NCI-H2081 (cell line): ENCODE measurements at regions not wholly inside any gene's neighbourhood (a gene's known extent, or its start where the extent isn't known, plus 50 kb on each side); places are given as distances from the start of the nearest gene placed in this dataset.

Experiments
- DNase-seq, 2 experiments: peaks; one replicate each; lab custom pipeline; 2025; lab: John Stamatoyannopoulos, UW

DNA sequence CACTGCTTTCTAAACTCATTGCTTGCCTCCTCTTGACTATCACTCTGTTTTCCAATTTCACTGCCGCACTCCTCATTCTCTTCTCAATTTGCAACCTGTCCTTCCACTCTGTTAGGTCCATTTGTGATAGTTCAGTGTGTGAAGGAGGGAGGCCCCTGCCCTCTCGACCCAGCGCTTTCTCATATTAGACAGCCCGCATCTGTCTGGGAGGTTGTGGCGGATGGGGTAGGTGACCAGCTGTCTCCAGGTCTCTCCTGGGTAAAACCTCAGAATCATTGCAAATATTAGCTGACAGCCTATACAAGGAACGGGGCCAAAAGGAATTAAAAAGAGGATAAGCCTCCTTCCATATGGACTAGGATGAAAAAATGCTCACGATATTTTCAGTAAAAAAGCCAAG is 358.3 kb downstream of the SHQ1 start:
- DNase-seq = no peak

DNA sequence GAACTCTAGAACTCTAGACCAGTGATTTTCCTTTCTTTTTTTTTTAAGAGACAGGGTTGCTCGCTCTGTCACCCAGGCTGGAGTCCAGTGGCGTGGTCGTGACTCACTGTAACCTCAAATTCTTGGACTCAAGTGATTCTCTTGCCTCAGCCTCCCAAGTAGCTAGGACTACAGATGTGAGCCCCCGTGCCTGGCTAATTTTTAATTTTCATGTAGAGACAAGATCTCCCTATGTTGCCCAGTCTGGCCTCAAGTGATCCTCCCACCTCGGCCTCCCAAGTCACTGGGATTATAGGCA is 359.6 kb downstream of the SHQ1 start:
- DNase-seq = no peak

DNA sequence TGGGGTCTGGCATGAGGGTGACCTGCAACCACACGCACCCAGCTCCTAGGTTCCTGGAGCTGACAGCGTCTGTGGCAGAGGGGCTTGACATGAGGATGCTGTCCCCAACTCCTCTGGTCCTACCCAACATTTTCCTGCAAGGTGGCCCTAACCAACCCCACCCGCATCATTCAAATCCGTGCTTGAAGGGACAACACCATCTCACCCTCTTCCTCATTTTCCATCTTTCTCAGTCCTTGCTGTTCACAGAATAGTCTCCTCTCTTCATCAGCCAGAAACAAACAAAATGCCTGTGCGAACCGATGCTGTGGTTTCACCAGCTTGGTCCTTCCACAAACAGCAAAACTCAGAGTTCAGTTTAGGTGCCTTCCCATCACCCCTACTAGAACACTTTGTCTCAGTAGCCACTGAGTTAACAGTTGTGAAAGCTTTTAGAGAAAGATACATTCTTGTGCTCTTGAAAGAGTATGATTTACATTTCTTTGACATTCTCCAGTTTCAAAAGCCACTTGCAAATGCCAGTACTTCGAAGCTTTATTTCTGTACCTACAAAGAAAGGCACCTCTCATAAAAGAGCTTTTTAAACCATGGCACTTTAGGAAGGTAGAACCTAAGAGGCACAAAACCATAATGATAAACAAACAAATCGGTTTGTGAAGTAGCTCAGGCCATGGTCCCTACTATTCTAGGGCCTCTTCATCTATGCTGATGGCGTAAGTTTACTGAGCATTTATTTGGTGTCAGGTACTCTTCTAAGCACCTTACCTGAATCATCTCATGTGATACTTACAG is 360.1 kb downstream of the SHQ1 start:
- no peak for DNase-seq

DNA sequence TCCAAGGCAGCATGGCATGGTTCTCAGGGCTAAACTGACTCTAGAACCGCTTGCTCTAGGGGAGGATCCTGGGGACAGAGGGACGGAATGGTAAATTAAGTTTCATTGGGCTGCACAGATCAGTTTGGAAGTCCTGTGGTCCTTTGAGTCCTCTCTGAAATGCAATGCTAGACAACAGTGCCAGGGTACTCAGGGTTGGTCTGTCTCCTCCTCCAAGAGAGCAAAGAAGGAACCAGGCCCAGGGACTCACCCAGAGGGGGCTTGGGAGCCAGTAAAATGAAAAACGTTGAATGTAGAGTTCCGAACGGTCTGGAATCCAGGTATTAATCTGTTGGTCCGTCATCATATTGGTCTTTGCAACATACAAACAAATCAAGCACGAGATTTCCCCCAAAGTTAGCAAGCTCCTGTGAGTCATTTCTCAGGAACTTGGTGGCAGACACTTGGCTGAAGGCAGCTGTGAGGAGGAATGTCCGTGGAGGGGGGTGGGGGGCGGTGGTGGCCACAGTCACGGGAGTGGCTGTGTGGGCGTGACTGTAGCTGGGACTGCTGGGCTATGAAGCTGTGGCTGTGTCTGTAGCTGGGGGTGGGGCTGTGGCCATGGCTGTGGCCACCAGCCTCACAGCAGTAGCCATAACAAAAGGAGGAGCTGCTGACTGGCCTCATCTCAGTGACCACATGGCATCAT is 361.0 kb downstream of the SHQ1 start:
- DNase-seq = no peak

DNA sequence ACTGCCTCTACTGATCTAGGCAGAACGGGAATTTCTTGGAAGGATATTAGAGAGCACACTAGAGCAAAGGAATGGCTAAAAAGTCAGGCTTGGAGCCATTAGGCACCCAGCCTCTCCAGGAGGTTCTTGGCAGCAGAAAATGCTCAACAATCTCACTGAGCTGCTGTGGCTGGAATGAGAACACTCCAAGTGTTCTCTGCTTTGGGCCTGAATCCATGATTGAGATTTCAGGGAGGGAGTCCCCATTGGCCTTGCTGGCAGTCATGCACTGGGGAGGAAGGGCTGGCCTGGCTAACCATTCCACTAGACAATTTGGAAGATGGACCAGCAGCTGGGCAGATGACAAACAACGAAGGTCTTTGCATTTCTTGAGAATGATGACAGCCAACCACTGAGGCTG is 362.6 kb downstream of the SHQ1 start:
- DNase-seq = no peak

DNA sequence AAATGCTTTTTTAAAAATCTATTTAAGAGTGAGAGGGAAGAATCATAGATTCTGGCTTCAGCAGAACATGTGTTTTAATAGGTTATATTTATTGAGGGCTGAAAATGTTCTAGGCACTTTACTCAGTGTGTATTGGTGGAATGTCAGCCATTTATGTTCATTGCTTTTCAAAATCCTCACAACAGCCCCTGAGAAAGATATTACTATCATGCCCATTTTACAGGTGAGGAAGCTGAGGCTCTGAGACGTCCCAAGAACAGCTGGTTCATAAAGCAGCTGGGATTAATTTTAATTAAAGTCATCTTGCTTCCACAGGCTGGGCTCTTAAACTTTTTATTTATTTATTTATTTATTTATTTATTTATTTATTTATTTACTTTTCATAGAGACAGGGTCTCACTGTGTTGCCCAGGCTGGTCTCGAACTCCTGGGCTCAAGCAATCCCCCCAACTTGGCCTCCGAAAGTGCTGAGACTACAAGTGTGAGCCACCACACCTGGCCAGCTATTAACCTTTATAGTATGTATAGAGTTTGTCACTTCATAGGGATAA is 364.6 kb downstream of the SHQ1 start:
- DNase-seq = no peak

DNA sequence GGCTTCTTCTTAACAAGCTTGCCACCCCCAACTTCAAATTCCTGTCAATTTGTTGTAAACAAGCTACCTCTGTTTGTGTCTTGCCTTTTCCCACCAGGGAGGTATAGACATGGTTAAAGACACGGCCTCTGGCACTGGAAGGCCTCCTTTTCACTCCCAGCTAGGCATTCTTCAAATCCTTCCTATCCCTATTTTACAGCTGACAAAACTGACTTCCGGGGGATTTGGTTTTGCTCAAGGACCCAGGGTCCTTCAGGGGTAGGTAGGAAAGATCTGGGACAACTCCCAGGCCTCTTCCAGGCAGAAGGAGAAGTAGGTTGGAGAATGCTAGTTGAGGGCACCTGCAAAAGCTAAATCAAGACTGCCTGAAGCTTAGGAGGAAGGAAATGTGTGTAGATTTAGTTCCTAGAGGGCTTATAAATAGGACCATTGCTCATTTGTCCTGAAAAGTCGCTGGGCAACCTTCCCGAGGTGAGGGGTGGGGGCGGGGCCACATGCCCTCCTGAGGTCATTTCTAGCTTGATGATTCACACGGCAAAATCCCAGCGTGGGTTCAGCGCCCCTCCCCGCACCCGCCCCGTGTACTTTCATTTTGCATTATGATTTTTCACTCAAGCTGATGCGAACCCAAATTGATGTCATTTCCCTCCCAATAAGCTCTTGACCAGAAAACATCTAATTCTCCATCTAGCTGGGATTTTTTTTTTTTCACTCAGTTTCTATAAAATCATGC is 365.5 kb downstream of the SHQ1 start:
- DNase-seq = no peak

DNA sequence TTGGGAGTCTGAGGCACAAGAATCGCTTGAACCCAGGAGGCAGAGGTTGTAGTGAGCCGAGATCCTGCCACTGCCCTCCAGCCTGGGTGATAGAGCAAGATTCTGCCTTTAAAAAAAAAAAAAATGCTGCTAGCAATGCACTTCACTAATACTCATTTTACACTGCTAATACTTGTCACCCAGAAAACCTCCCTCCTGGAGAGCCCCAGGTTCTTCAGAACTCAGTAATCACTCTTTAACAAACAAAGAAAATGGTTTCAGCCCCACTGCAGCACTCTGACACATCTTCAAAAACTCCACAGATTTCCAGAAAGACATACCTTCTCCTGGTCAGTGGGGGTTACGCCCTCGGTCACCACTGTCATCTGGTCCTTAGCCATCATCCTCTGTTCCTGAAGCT is 366.7 kb downstream of the SHQ1 start:
- no peak for DNase-seq

DNA sequence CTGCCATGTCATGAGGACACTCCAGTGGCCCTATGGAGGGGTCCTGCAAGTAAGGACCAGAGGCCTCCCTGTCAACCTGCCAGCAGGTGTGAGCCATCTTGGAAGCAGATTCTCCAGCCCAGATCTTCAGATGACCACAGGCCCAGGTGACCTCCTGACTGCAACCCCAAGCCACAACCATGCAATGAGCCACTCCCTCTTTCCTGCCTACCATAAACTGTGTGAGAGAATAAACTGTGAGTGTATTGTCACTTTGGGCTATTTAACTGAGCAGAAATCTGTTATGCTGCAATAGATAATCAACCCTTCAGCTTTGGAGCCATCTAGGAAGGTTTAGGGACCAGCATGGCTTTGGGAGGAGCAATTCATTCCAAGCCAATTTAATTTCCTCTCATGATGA is 367.9 kb downstream of the SHQ1 start:
- no peak for DNase-seq

DNA sequence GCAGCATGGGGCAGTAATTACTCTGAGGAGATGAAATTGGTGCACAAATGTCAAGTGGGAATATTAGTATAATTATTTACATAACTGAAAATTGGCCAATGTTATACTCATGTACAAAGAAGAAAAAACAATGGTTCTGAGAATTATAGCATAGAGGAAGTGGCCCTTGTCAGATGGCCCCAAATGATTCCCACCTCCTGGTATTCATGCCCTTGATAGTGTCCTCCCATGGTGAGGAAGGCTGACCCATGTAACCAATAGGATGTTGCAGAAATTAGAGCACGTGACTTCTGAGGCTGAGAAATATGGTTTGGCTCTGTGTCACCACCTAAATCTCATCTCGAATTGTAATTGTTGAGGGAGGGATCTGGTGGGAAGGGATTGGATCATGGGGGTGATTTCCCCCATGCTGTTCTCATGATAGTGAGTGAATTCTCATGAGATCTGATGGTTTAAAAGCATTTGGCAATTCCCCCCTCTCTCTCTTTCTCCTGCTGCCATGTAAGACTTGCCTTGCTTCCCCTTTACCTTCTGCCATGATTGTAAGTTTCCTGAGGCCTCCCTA is 368.5 kb downstream of the SHQ1 start:
- no peak for DNase-seq

DNA sequence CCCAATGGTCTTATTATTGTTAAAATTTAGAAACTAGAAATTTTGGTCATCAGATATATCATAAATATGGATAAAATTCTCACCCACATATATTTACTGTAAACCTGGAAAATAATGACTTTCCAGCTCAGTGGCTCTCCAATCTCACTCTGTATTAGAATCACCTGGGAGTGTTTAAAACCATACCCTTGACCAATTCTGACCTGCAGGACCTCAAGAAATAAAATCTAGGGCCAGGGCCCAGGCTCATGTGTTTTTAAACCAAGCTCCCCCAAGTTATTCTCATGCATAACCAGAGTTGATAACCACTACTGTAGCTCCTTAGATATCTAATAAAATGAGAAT is 372.1 kb downstream of the SHQ1 start:
- DNase-seq = no peak

DNA sequence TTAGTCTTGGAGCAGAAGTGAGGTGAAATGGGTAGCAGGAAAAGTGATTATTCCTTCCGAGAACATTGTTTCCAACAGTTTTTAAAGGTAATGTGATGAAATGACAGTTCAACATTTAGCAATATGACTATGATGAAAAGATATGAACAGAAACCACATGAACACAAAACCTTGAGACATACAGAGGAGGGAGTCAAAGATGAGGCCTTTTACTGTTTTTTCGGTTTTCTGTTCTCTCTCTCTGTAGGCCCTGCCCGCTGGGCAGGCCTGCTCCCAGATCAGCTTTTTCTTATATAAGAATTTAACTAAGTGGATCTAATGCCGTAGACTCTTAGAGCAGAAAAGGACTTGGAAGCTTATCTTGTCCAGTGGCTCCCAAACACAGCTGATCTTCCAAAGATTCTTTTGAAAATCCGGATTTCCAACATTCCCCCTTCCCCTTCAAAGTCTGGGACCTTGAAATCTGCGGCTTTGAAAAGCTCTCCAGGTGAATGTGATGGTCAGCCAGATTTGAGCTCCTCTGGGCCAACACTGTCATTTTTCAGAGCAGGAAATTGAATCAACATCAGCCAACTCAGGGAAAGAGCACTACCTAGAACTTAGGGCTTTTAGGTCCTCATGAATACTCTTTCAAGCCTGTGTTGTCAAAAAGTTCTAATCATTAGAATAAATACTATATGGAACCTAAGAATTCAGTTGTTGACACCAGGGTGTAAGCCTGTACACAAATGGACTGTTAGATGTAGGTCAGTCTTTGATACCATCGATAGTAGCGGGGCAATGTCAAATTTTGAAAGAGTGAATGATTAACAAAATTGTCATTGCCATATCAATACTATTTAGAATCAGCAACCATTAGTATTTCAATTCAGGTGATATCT is 372.7 kb downstream of the SHQ1 start:
- no peak for DNase-seq

DNA sequence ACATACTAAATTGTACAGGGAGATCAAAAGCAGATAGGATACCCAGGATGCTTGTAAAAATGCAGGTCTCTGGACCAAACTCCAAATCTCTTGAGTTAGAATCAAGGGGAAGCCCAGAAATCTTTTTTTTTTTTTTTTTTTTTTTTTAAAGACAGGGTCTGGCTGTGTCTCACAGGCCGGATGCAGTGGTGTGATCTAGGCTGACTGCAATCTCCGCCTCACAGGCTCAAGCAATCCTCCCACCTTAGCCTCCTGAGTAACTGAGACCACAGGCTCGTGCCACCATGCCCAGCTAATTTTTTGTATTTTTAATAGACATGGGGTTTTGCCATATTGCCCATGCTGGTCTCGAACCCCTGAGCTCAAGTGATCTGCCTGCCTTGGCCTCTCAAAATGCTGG is 373.5 kb downstream of the SHQ1 start:
- DNase-seq = no peak

DNA sequence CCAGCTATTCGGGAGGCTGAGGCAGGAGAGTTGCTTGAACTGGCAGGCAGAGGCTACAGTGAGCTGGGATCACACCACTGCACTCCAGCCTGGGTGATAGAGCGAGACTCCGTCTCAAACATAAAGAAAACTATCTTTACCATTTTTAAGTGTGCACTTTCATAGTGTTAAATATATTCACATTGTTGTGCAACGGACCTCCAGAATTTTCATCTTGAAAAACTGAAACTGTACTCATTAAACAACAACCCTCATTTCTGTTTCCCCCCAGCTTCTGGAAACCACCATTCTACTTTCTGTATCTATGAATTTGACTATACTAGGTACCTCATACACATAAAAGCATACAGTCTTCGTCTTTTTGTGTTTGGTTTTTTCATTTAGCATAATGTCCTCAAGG is 375.1 kb downstream of the SHQ1 start:
- no peak for DNase-seq

DNA sequence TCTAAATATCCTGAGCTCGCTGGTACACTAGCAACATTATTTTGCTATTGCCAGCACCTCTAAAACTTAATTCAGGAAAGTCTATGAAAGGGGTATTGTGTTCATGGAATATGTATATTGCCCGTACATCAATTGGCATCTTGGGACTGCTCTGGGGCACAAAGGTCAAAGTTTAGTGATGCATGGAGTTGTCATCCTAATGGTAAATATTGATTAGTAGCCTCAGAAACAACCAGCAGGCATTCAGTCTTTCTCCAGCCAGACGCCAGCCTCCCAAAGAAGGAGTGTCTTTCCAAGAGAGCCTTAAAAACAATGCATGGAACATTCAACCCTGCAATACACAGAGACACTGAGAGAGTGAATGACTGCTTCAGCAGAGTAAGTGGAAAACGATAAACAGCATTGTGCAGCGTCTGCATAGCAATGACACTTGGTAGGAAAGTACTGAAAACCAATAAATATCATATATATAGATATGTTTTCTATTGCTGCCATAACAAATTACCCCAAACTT is 377.3 kb downstream of the SHQ1 start:
- DNase-seq = no peak

DNA sequence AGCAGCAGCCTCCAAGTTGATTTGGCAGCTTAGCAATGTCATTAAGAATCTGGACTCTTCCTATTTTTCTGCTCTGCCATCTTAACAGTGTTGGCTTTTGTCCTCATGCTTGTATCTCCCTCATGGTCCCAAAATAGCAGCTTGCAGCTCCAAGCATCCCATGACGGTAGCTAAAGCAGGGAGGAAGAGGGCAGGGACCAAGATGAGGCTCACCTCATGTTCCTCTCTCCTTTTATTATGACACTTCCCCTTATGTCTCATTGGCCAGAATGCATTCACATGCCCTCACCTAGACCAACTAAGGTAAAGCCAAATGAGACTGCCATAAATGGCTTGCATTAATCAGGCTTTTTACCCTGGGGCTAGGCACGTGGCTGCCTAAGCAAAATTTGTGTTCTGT is 382.4 kb downstream of the SHQ1 start:
- DNase-seq = no peak

DNA sequence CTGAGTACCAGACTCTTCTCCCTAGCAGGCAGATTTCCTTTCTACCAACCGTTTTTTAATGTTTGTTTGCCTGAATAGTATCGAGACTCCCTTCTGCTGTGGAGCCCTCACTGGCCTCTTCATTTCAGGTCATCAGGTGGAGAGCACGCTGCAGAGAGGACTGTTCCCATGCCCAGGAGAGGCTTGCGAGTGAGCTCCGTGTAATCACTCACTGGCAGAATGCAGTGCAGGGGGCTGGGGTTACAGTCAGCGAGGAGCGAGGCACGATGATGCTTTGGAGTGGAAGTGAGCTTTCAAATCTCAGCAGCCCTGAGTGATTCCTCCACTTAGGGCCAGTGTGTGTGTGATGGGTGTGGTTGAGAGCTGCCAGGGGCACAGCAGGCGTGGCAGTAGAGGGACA is 385.2 kb downstream of the SHQ1 start:
- no peak for DNase-seq

DNA sequence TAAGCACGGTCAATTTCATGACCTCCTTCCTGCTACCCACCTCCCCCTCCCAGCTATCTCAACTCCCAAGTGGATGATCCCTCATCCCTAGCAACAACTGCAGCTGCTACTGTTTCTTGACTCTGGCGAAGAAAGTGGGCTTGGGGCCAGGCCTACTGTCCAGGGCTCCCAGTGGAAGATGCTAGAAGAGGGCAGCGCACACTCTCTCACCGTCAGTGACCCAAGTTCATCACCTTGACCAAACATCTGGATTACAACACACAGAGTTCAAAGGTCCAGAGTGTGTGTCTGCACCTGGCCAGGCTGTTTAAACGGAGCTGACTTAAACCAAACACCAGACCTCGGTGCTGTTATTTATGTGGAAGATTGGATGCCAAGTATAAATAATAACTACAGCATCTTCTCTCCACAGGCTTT is 385.6 kb downstream of the SHQ1 start:
- DNase-seq = no peak

DNA sequence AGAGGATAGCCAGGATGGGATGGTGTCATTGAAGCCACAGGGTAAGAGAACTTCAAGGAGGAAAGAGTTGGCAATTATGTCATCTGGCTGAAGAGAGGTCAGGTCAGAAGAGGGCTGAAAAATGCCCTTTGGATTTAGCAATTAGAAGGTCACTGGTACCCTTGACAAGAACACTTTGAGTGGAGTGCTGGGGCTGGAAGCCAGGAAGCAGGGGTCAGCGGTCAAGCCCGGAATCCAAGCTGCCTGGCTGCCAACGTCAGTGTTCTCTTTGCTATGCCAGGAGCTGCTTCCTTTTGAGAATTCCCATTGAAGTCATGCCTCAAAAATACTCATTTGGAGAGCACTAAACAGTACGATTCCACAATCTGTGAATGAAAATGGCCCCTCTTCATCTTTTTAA is 386.5 kb downstream of the SHQ1 start:
- DNase-seq = no peak

DNA sequence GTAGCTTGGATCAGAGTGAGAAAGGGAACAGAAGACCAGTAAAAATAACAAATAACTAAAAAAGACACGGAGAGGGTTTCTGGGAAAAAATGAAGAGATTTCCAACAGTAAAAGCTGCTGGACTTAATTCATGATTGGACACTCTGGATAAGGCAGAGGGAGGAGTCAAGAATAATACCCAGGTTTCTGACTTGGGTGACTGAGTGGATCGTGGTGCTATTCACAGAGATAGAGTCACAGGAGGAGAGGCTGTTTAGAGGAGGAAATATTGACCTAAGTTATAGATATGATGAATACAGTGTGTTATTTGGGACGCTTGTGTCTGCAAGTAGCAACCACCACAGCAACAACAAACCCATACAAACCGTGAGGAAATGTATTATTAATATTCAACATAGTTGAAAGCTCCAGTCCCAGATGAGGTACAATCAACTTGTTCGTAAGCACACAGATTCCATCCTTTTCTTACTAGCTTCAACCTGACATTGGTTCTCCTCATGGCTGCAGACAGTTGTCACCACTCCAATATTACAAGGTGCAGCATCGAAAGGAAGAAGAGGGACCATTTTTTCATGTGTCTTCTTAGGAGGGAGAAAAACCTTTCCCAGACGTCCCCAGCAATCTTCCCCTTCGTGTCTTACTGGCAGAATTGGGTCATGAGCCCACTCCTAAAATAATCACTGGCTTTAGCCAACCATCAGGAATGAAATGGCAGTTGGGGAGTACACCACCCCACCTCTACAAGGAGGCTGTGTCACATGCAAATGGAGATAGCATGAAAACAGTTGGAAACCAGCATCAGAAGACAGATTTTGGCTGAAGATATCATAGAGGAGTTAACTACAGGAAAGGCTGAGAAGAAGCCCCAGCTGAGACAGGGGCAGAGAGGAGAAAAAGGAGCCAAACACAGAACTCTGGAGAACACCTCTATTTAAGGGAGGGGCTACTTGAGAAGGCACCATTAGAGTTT is 387.8 kb downstream of the SHQ1 start:
- DNase-seq = no peak
